HK-2 (cell line): ENCODE measurements at regions not wholly inside any gene's neighbourhood (a gene's known extent, or its start where the extent isn't known, plus 50 kb on each side); places are given as distances from the start of the nearest gene placed in this dataset.

Experiments
- DNase-seq: peaks from one replicate; pipeline ENCODE4 v3.0.0-alpha.2; 2018; ENCODE audit not compliant: unreplicated experiment

DNA sequence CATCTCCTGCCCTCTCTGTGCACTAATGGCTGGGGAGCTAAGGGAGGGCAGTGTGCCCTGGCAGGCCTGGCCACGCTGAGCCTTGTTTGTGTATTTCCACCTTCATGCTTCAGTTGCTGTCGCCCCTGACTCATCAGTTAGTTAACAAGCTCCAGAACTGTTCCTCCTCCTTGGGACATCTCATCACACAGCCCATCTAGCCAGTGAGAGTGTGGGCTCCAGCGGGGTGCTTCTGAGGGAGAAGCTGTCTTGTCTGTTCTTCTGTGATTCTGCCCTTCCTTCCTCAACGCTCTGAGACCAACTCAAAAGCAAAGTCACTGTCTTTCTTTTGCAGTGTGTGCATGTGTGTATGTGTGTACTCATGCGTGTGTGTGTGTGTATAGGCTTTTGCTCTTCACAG is 58.3 kb upstream of the CPEB4 start:
- DNase-seq = peak; percentile 50

DNA sequence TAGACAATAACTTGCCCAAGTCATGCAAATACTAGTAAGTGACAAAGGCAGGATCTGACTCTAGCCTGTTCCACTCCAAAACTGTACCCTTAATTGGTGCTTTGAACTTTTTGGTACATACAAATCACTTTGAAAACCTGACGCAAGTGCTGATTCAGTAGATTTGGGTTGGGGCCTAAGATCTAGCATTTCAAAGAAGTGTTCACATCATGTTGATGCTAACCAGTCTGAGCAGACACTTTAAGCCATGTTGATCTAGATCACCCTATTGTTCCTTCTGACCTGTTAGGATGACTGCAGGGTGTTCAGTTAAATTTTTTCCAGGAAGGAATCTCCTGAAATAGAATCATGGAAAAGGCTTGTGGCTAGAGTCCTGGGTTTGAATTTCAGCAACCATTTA is 57.7 kb upstream of the CPEB4 start:
- DNase-seq = no peak

DNA sequence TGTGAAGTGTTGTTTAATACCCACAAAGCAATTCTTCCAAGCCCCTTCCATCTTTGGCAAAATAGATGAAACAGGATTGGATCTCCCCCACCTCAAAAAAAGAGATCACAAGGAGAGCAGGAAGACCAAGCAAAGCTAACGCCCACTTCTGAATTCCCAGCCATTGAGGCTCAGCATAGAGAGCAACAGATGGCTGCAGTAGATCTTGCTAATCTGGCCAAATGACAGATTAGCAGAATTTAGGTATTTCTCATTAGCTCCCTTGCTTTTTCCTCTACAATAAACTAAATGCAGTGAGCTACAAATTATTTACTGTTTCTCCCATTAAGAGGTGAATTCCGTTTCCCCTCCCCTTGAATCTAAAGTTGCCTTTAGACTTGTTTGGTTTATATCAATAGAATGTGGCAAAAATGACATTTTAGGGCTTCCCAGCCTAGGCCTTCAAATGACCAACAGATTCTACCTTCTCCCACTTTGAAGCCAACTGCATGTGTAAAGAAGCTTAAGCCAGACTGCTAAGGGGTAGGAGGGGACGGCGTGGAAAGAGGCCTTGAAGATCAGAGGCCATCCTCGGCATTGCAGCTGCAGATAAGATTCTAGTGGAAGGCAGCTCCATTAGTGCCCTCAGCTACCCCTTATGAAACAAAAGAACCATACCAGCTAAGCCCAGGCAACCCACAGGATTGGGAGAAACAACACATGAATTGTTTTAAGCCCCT is 56.8 kb upstream of the CPEB4 start:
- no peak for DNase-seq

DNA sequence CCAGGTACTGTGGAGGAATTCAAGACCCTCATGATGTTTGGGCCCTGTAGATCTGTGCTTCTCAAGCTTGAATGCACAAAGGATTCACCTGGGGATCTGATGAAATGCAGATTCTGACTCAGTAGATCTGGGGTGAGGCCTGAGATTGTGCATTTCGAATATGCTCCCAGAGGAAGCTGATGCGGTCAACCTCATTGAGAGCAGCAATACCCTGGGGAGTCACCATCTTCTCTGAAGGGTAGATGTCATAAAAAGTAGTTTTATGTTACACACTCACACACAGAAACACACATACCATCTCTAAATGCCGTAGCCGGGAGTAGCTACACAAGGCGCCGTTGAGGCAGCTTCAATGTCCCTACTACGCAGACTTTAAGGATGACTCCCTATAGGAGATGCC is 55.8 kb upstream of the CPEB4 start:
- DNase-seq = no peak

DNA sequence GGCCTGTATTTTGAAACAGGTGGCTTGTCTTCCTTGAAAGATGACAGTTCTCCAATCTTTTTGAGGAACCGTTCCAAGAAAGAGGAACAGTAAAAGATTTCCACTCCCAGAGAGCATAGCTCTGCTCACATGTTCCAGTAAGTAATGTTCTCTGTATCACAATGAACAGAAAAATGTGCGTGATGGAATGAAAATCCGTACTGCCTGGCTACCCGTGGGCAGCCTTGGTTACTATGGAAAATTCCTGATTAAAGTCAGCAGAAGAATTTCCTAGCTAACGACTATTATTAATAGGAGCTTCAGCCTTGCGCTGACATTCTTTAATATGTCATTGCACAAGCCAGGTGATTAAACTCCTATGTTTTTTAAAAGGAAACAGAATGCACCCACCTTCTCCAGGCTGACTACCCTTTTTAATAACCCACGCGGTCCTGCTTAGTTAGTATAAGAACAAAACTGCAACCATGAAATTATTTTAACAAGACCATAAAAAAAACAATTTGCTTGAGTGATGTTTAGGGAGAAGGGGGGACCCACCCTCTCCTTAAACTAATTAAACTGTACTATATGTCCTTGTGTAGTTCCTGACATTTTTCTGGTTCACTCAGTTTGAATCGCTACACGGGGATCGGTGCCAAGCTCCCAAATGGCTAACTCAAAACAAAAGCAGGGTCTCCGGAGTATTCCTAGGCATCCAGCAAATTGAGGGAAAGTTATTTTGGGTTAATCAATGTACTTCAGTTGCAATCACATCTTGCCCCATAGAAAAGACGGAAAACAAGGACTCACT is 54.8 kb upstream of the CPEB4 start:
- DNase-seq = no peak

DNA sequence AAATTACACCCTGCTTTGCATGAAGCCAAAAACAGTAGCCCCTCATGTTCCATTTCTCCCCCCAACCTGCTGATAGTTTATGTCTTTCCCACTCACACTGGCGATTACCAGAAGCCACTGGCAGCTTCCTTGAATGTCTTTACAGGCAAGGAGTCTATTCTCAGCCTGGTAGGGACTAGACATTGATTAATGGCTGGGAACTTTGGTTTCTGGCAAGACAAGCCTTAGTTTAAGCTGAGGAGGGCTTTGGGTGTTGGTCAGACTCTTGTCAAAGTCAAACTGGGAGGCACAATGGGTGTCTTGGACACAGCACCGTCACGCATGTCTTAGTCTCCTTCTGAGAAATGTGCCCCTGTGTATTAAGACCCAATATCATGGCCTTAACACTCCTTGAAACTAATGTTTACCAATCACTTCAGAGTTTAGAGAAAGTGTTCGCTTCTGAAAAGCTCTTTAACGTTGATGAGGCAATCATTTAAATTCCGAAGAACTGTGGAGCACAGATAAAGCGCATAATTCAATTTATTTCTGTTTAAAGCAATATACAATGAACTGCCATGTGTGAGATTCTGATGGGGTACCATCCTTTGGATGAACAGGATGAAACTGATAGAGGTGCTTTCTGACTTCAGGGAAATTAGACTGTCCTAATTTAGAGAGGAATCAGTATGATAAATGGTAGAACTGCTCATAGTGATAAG is 53.9 kb upstream of the CPEB4 start:
- DNase-seq = no peak

DNA sequence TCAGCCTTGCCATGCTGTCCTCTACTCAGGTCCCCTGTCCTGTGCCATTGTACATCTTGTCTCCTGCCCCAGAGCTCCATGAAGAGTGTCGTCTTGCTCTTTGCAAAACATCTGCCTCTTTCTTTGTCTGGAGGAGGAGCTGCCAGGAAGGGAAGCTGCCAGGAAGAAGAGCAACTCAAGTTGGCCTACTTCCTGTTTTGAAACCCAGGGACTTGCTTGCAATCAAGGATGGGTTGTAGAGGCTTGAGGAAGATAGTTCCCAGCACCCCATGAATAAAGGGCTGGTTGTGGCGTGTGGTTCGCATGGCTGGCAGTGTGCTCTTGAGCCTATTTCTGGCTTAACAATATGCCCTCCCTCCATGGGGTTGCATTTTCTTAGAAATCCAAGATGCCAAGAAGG is 53.0 kb upstream of the CPEB4 start:
- DNase-seq = no peak

DNA sequence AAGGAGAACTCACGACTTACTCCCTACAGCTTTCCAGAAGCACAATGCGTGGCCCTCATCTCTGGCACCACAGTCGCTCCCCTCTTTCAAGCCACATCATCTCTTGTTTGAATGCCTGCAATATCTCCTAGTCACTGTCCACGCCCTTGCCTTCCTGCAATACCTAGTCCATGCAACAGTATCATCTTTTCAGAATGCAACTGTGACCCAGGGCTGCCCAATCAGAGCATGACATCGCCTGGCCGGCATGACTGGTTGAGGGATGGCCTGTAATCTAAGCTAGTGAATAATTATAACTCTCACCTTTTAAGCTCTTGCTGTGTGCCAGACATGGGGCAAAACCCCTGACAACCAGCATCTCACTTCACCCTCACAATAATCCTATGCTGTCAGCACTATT is 52.5 kb upstream of the CPEB4 start:
- no peak for DNase-seq

DNA sequence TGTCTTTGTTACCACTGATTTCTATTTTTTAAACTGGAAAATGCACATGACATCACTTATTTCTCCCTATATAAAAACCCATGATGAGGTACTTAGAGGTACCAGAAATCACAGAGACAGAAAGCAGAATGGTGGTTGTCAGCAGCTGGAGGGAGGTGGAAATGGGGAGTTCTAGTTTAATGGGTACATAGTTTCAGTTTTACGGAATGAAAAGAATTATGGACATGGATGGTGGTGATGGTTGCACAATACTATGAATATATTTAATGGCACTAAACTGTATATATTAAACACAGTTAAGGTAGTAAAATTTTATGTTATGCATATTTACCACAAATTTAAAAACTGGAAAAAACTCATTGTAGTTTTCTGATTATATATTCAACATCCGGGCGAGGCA is 50.5 kb upstream of the CPEB4 start:
- no peak for DNase-seq
